Breast epithelium (tissue), 4 donors: ENCODE measurements at regions not wholly inside any gene's neighbourhood (a gene's known extent, or its start where the extent isn't known, plus 50 kb on each side); places are given as distances from the start of the nearest gene placed in this dataset.

Experiments
- DNase-seq, 2 donors: peaks; one replicate each; pipeline ENCODE4 v3.0.0-alpha.2; 2019; ENCODE audit warnings: low spot score in 2 of 2
- H3K27ac ChIP-seq, 2 donors: fragments of 200-600 bp; sonication (generic) in 1 of 2; one replicate each; pipeline ENCODE4 v1.5.1; 2016 to 2019; ENCODE audit warnings: mild to moderate bottlenecking in 1 of 2
- H3K27me3 ChIP-seq, 2 donors: fragments of 200-600 bp; sonication (generic) in 1 of 2; one replicate each; pipeline versions ENCODE4 v1.5.1 to v1.6.0; 2017 to 2019; ENCODE audit warnings: control low read depth in 1 of 2, mild to moderate bottlenecking in 1 of 2
- H3K36me3 ChIP-seq: fragments of 200-600 bp; one replicate; pipeline ENCODE4 v1.5.1; 2019
- H3K4me1 ChIP-seq, 2 donors: fragments of 200-600 bp; sonication (generic); one replicate each; pipeline ENCODE4 v1.5.1; 2016 to 2019; ENCODE audit warnings: control low read depth in 1 of 2
- H3K4me3 ChIP-seq, 3 donors: fragments of 200-600 bp; sonication (generic); 1 replicate in 2 of 3; 2 replicates in 1 of 3; pipeline ENCODE4 v1.5.1; 2016 to 2019; ENCODE audit warnings: mild to moderate bottlenecking in 3 of 3, moderate library complexity in 2 of 3
- H3K9me3 ChIP-seq, 2 donors: fragments of 200-600 bp; sonication (generic) in 1 of 2; one replicate each; pipeline ENCODE4 v1.5.1; 2016 to 2019; ENCODE audit warnings: control low read depth in 1 of 2
- POLR2A ChIP-seq: fragments of 450-650 bp; IDR thresholded peaks from one replicate; pipeline ENCODE4 v1.6.1; 2016; ENCODE audit warnings: antibody characterized with exemption, mild to moderate bottlenecking, moderate library complexity
- POLR2AphosphoS5 ChIP-seq, 3 donors: sonication (generic); formaldehyde crosslinking; IDR thresholded peaks; one replicate each; pipeline ENCODE4 v1.6.1; 2017; ENCODE audit warnings: antibody characterized with exemption in 3 of 3
- intact Hi-C: fragments of 100-400 bp; cut with DNase I; formaldehyde crosslinking; loops from one replicate; pipeline ENCODE4 v1.15.1; 2023; ENCODE audit warnings: low total_unique reads
- TF ChIP-seq, protein P1 (sequence below), 3 donors: fragments of 450-650 bp; IDR thresholded peaks; one replicate each; pipeline ENCODE4 v1.5.1; 2016 to 2017; ENCODE audit warnings: antibody characterized with exemption in 3 of 3, mild to moderate bottlenecking in 3 of 3, moderate library complexity in 3 of 3

DNA sequence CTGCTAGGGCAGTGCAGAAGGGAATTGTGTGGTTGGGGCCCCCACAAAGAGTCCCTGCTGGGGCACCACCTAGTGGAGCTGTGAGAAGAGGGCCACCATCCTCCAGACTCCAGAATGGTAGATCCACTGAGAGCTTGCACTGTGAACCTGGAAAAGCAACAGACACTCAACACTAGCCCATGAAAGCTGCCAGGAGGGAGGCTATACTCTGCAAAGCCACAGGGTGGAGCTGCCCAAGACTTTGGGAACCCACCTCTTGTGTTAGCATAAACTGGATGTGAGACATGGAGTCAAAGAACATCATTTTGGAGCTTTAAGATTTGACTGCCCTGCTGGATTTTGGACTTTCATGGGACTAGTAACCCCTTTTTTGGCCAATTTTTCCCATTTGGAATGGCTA, 328.4 kb upstream of the KHDRBS2 start:
- Histone ChIP-seq H3K4me3 (no peak overlapping the region), H3K36me3 (no peaks in the 10 kb centered on the region), H3K9me3 (peaks cover 0 to 3% of the 10 kb centered on the region in 2 donors), H3K27ac (no peak overlapping the region), H3K4me1 (no peaks in the 10 kb centered on the region), H3K27me3 (peaks cover 0 to 9% of the 10 kb centered on the region in 2 donors)
- no peak for TF ChIP-seq POLR2AphosphoS5 (IDR thresholded peaks at IDR 0.05)
- TF ChIP-seq, protein P1, sequence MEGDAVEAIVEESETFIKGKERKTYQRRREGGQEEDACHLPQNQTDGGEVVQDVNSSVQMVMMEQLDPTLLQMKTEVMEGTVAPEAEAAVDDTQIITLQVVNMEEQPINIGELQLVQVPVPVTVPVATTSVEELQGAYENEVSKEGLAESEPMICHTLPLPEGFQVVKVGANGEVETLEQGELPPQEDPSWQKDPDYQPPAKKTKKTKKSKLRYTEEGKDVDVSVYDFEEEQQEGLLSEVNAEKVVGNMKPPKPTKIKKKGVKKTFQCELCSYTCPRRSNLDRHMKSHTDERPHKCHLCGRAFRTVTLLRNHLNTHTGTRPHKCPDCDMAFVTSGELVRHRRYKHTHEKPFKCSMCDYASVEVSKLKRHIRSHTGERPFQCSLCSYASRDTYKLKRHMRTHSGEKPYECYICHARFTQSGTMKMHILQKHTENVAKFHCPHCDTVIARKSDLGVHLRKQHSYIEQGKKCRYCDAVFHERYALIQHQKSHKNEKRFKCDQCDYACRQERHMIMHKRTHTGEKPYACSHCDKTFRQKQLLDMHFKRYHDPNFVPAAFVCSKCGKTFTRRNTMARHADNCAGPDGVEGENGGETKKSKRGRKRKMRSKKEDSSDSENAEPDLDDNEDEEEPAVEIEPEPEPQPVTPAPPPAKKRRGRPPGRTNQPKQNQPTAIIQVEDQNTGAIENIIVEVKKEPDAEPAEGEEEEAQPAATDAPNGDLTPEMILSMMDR (IDR thresholded peaks at IDR 0.05), result no peak
- no peak for TF ChIP-seq POLR2A
- DNase-seq, result no peak
- intact Hi-C loops, result no loop called here

DNA sequence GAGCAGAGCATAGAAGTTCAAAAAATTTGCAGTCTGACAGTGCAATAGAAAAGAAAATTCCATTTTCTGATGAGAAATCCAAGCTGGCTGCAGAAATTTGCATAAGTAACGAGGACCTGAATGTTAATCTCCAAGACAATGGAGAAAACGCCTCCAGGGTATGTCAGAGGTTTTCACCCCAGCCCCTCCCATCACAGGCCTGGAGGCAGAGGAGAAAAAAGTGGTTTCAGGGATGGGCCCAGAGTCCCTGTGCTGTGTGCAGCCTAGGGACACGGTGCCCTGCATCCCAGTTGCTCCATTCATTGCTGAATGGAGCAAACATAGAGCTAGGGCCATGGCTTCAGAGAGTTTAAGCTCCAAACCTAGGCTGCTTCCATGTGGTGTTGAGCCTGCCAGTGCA, 327.9 kb upstream of the KHDRBS2 start:
- peaks cover 0 to 3% of the 10 kb centered on the region in 2 donors for H3K9me3 ChIP-seq
- H3K36me3 ChIP-seq, result no peaks in the 10 kb centered on the region
- DNase-seq, result no peak
- intact Hi-C loops, result no loop called here
- no peaks in the 10 kb centered on the region for H3K4me1 ChIP-seq
- H3K4me3 ChIP-seq, result no peak overlapping the region
- TF ChIP-seq POLR2A (no peak), POLR2AphosphoS5 (IDR thresholded peaks at IDR 0.05) (no peak)
- TF ChIP-seq, protein P1 (IDR thresholded peaks at IDR 0.05), result no peak
- H3K27ac ChIP-seq, result no peak overlapping the region
- H3K27me3 ChIP-seq, result peaks cover 0 to 9% of the 10 kb centered on the region in 2 donors

DNA sequence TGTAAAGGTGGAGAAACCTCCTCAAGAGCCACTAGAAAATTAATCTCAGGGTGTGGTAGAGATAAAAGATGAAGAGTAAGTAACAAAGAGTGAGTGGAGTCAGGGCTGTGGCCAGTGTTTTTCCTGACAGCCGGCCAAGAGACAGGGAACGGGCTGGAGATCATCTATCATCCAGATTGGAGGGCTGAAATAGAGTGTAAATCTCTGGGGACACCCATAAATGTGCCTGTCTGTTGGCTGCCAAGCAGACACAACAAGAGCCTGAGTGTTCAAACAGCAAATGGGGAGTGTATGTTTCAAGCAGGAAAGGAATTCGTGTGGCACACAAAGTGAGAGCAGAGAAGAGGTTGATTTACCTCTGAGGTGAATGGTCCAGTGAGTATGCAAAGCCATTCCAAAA, 326.4 kb upstream of the KHDRBS2 start:
- Histone ChIP-seq H3K36me3 (no peaks in the 10 kb centered on the region), H3K27ac (no peak overlapping the region), H3K27me3 (peaks cover 0 to 9% of the 10 kb centered on the region in 2 donors), H3K9me3 (peaks cover 0 to 3% of the 10 kb centered on the region in 2 donors), H3K4me1 (no peaks in the 10 kb centered on the region), H3K4me3 (no peak overlapping the region)
- no peak for TF ChIP-seq POLR2A
- TF ChIP-seq, protein P1 (IDR thresholded peaks at IDR 0.05), result no peak
- no peak for TF ChIP-seq POLR2AphosphoS5 (IDR thresholded peaks at IDR 0.05)
- intact Hi-C loops, result no loop called here
- DNase-seq, result no peak

DNA sequence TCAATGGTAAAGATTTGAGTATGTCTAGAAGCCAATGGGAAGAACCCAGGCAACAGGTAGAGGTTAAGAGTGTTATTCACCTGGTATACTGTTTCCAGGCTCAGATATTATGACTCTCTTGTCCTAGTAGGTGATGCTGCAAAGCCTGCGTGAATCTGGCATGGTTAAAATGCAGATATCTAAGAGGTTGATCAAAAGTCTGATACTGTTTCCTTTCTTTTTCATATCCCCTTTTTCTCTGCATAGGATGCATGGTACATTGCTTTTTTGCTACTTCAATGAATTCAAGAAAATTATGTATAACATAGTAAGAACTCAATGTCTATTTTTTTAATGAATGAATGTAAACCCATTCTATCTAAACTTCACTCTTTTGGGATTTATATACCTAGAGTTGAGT, 284.3 kb upstream of the KHDRBS2 start:
- intact Hi-C loops, result loop anchor here (5.0 kb wide), 1 partner anchor 1347 kb away; no protein-coding TSS in a partner anchor
- TF ChIP-seq POLR2A (no peak), POLR2AphosphoS5 (IDR thresholded peaks at IDR 0.05) (no peak)
- TF ChIP-seq, protein P1 (IDR thresholded peaks at IDR 0.05), result no peak
- no peak for DNase-seq

DNA sequence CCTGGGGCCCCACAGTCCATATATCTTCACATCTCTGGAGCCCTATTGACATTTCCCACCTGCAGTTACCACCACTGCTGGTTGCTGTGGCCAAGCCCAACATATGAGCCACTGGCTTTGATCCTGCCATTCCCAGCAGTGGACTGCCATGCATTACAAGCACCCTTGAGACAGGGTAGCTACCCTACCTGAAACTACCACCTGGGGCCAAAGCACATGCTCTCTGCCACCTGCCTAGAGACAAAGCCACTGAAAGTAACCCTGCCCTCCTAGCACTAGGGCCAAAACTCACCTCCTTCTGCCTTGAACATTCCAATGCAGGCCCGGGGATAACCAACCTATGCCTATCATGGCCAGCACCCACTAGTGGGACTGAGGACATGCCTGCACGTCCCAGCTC, 255.5 kb upstream of the KHDRBS2 start:
- H3K27ac ChIP-seq, result no peak overlapping the region
- no peaks in the 10 kb centered on the region for H3K4me1 ChIP-seq
- H3K9me3 ChIP-seq, result no peaks in the 10 kb centered on the region
- intact Hi-C loops, result no loop called here
- TF ChIP-seq, protein P1 (IDR thresholded peaks at IDR 0.05), result no peak
- TF ChIP-seq POLR2A (no peak), POLR2AphosphoS5 (IDR thresholded peaks at IDR 0.05) (no peak)
- no peak for DNase-seq
- H3K36me3 ChIP-seq, result no peaks in the 10 kb centered on the region
- no peak overlapping the region for H3K4me3 ChIP-seq
- no peaks in the 10 kb centered on the region for H3K27me3 ChIP-seq

More for the DNA sequence above, 284.3 kb upstream of the KHDRBS2 start:
- Histone ChIP-seq H3K4me1 (no peaks in the 10 kb centered on the region), H3K9me3 (no peaks in the 10 kb centered on the region), H3K27ac (no peak overlapping the region), H3K27me3 (no peaks in the 10 kb centered on the region), H3K4me3 (no peak overlapping the region), H3K36me3 (no peaks in the 10 kb centered on the region)
